ENCODE measurements at regions not wholly inside any gene's neighbourhood (a gene's known extent, or its start where the extent isn't known, plus 50 kb on each side); places are given as distances from the start of the nearest gene placed in this dataset.

GRCh38 chr14:38618514-38618913 lies 362.6 kb upstream of the CLEC14A start:
- TF ChIP-seq CTCF (IDR thresholded peaks at IDR 0.05) (no peak), POLR2AphosphoS5 (IDR thresholded peaks at IDR 0.05) (no peak)

Measured in stomach (tissue), 4 donors.